ENCODE measurements at regions not wholly inside any gene's neighbourhood (a gene's known extent, or its start where the extent isn't known, plus 50 kb on each side); places are given as distances from the start of the nearest gene placed in this dataset.
"Not testable (repeated sequence)": the region's sequence is repeated elsewhere in the genome, so short reads cannot be mapped to it uniquely, and the experiment has no call there.

DNA sequence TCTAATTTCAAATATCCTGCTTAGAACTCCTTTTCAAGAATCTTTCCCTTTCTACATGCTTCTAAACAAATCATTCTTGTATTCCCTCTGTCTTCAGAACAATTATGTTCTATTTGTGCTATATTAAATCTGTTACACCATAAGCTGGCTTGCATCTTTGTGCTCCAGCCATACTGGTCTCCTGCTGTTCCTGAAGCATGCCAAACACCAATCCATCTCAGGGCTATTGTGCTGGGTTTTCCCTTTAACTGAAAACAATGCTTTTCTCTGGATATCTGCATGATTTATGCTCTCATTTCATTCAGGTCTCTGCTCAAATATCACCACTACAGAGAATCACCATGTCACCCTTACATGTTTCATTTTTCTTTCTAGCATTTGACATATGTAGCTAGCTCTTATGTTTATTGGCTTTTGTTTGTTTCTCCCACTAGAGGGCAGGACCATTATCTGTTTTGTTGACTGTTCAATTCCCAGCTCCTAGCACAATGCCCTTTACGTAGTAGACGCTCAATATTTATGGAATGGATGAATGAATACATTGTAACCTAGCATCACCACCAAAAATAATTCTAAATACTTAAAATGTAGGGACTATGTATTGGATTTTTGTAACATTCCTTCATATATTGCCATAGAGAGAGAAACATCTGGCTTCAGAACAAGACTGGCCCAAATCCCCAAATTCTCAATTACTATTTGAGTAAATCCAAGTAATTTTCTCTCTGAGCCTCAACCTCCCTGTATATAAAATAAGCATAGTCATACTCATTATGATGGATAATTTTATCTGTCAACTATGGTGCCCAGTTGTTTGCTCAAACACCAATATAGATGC is 302.0 kb upstream of the SYT1 start:
- DNase-seq (no peak), ATAC-seq (no peak)
- Histone ChIP-seq H3K27me3 (no peaks in the 10 kb centered on the region), H3K9me3 (no peaks in the 10 kb centered on the region), H3K27ac (no peak overlapping the region), H3K36me3 (no peaks in the 10 kb centered on the region), H3K4me3 (no peak overlapping the region), H3K4me1 (no peaks in the 10 kb centered on the region)
- intact Hi-C loops (cut with DNase I), result no loop called here
- TF ChIP-seq CTCF (IDR thresholded peaks at IDR 0.05), result no peak

DNA sequence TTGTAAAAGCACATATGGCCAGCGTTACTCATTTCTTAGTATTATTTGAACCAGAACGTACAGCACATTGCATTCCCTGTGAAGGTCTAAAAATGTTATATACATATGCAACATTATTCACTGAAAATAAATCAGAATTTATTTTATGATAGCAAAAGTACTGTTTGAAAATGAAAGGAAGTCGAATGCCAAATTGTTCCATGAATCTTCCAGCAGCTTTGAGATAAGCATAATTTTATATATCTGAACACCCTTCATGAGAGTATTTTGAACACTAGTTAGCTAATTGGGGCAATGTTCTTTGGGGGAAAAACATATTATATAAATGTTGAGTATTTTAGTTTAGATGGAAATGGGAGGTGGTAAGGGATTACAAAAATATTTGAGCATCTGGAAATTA is 300.7 kb upstream of the SYT1 start:
- Histone ChIP-seq H3K36me3 (no peaks in the 10 kb centered on the region), H3K4me1 (no peaks in the 10 kb centered on the region), H3K4me3 (no peak overlapping the region), H3K27me3 (no peaks in the 10 kb centered on the region), H3K9me3 (no peaks in the 10 kb centered on the region), H3K27ac (no peak overlapping the region)
- TF ChIP-seq CTCF (IDR thresholded peaks at IDR 0.05), result no peak
- no peak for DNase-seq
- intact Hi-C loops (cut with DNase I), result no loop called here
- ATAC-seq, result no peak

DNA sequence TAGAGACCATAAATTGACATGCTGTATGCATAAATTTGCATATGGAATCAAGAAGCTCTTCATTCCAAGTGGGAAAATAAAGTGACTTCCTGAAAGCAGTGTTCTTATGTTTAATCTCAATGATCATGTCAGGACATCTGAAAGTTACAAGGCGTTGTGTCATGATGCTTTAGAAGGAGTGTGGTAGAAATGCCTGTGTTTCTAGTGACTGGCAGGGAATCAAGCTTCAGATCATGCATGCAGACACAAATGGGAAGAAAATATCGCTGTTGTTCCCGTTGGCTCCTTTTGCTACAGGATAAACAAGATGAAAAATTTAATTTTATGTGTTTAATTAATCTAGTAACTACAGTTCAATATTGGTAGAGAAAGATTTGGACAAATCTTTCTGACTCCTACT is 298.1 kb upstream of the SYT1 start:
- no peaks in the 10 kb centered on the region for H3K27me3 ChIP-seq
- intact Hi-C loops (cut with DNase I), result no loop called here

DNA sequence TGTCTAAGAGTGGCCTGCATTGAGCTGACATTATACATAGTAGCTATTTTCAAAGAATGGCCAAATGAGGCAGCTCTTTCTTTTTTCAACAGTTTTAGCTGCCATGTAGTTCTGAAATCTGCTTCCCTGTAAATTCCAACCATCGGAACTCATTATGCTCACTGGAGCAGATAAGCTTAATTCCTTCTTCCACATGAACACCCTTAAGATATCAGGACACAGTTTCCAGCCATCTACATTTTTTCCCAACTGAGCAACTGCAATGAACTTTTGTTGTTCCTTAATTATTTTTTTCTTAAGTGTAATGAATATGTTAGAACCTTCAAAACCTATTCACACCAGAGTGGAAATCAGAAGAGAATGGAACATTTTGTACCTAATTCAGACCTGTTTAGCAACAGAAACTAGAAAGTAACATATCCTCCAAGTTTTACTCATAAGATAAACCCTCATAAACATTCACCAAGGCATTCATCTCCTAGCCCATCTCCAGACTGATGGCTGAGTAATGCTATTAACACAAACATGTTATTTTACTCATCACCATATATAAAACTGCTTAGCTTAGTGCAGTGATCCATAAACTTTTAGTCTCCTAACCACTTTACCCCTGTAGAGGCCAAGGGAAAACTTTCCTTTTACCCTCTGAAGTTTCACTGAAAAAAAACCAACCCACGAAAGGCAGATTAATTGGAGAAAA is 296.1 kb upstream of the SYT1 start:
- Histone ChIP-seq H3K27me3 (no peaks in the 10 kb centered on the region), H3K4me3 (no peak overlapping the region), H3K4me1 (no peaks in the 10 kb centered on the region), H3K9me3 (no peaks in the 10 kb centered on the region), H3K27ac (no peak overlapping the region), H3K36me3 (no peaks in the 10 kb centered on the region)
- ATAC-seq (no peak), DNase-seq (no peak)
- TF ChIP-seq CTCF (IDR thresholded peaks at IDR 0.05), result no peak
- intact Hi-C loops (cut with DNase I), result no loop called here

More for the DNA sequence above, 298.1 kb upstream of the SYT1 start:
- no peaks in the 10 kb centered on the region for H3K9me3 ChIP-seq
- H3K36me3 ChIP-seq, result no peaks in the 10 kb centered on the region
- DNase-seq (no peak), ATAC-seq (no peak)
- no peaks in the 10 kb centered on the region for H3K4me1 ChIP-seq
- H3K4me3 ChIP-seq, result no peak overlapping the region
- no peak overlapping the region for H3K27ac ChIP-seq
- no peak for TF ChIP-seq CTCF (IDR thresholded peaks at IDR 0.05)

- DNase-seq (no peak), ATAC-seq (no peak)
- Histone ChIP-seq H3K4me3 (no peak overlapping the region), H3K27ac (no peak overlapping the region), H3K4me1 (no peaks in the 10 kb centered on the region), H3K27me3 (no peaks in the 10 kb centered on the region), H3K9me3 (peaks cover 0 to 9% of the 10 kb centered on the region in 2 donors), H3K36me3 (no peaks in the 10 kb centered on the region)
- intact Hi-C loops (cut with DNase I), result no loop called here
- TF ChIP-seq CTCF (IDR thresholded peaks at IDR 0.05), result no peak
These were observed 292.6 kb upstream of the SYT1 start for GRCh38 chr12:78571953-78572352.

GRCh38 chr12:78575208-78575607 is 289.4 kb upstream of the SYT1 start:
- H3K4me1 ChIP-seq; ATAC-seq; intact Hi-C loops (cut with DNase I); H3K27me3 ChIP-seq; H3K4me3 ChIP-seq; H3K36me3 ChIP-seq; DNase-seq; H3K27ac ChIP-seq; H3K9me3 ChIP-seq: not testable (repeated sequence)

All from left lung (tissue), 4 donors.